Activated CD8-positive, alpha-beta memory T cell treated with anti-CD3 and anti-CD28 coated beads, Interleukin-2, amount 50 U/mL, for 1 hour (primary cell): ENCODE measurements at regions not wholly inside any gene's neighbourhood (a gene's known extent, or its start where the extent isn't known, plus 50 kb on each side); places are given as distances from the start of the nearest gene placed in this dataset.
A peak's percentile ranks its signal among the peaks of the same experiment; 100 is the strongest.
"Not testable (repeated sequence)": the region's sequence is repeated elsewhere in the genome, so short reads cannot be mapped to it uniquely, and the experiment has no call there.

ENCODE experiments used
- DNase-seq: peaks from one replicate; pipeline ENCODE4 v3.0.0-alpha.2; 2020; ENCODE audit errors: extremely low read depth

DNA sequence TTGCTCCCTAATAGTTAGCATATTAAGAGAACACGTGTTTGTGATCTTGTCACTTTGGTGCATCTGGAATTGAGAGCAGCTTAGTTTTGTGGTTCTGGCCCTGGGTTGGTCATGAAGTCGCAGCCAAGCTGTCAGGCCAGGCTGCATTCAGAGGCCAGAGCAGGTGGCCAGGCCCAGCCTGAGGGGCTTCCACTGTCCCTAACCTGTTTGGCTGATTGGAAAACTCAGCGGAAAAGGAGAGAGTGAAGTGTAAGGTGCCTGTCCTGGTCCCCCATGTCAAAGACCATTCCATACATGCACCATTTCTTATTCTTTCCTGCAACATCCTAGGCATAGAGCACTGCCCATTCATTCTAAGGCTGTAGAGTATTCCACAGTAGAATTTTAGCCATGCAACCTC is 111.5 kb upstream of the IGLL5 start:
- no peak for DNase-seq

DNA sequence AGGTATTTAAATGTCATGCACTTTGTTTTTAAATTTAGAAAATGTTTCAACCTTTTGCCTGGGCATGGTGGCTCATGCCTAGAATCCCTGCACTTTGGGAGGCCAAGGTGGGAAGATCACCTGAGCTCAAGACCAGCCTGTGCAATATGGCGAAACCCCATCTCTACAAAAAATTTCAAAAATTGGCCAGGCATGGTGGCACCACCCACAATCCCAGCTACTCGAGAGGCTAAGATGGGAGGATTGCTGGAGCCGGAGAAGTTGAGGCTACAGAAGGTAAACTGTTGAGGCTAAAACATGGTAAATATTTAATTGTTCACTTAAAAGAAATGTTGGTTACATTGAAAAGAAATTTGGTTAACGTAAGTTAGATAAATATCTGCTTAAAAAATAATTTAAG is 108.4 kb upstream of the IGLL5 start:
- DNase-seq = no peak

DNA sequence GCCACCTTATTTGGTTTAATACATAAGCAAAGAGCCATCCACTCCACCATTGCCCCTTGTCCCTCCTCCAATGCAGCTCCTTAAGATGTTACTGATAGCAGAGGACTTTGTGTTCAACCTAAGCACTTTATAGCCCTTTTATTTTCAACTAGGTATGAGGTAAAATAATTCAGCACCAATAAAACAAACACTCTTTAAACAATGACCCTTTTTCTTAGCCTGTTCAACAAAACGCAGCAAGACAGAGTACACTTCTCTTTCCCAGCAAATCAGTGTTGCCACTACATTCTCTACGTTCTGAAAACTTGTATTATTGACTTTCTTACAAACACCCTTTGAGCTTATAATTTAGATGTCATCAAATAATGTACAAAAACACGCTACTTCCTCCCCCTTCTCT is 104.0 kb upstream of the IGLL5 start:
- DNase-seq = no peak

DNA sequence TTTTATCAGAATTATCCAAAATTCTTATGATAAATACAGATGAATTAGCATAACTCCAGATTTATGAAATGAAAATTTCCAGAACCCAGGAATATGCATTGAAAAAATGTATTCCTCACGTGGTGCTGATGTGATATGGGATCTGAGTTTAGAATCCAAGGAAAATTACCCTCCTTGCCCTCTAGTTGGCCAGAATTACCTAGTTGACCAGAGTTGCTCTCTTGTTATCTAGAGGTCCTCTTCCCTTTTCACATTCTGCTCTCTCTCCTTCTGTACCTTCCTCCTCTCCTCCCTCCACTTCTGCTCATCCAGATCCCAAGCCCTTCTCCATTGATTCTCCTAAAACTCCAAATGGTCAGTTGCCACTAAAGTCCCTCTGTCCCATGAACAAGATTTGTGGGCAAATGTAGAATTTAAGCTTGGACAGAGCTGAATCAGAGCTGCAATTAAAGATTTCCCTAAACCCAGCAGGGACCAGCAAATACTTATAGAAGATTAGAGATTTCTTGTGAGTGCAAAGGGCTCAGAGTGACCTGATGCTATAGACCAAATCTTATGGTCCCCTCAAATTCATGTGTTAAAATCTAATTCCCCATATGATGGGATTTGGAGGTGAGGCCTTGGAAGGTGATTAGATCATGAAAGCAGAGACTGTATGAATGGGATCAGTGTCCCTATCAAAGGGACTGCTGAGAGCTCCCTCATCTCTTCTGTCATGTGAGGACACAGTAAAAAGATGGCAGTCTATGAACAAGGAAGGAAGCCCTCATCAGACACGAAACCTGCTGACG is 103.2 kb upstream of the IGLL5 start:
- DNase-seq = no peak

DNA sequence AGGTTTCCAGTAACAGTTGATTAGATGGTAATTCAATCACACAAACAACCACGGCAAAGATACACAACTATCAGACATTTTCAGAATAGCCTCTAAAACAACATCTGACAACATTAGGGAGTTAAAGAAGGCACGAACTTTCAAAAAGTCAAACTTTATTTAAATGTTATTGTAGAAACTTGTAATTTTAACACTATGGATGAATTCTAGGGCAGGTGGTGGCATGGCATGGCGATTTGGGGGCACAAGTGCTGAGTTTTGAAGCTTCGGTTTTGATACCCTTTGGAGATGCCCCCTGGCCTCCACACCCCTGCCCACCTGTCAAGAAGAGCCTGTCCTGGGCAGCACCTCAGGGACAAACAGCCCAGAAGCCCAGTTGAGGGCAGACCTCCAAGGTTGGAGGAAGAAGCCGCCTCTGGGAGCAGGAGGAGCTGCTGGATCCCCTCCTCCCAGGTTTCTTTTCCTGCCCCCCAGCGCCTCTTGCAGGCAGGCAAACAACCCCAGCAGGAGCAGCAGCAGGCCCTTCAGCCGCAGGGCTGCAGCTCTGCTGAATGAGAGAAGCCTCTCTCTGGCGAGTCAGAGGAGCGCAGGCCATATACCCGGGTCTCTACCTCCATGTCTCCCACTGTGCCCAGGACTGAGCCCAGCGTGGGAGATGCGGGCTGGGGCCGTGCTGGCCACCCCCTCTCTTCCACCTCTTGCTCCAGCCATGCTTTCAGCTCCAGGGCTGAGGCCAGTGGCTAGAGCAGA is 102.1 kb upstream of the IGLL5 start:
- no peak for DNase-seq

DNA sequence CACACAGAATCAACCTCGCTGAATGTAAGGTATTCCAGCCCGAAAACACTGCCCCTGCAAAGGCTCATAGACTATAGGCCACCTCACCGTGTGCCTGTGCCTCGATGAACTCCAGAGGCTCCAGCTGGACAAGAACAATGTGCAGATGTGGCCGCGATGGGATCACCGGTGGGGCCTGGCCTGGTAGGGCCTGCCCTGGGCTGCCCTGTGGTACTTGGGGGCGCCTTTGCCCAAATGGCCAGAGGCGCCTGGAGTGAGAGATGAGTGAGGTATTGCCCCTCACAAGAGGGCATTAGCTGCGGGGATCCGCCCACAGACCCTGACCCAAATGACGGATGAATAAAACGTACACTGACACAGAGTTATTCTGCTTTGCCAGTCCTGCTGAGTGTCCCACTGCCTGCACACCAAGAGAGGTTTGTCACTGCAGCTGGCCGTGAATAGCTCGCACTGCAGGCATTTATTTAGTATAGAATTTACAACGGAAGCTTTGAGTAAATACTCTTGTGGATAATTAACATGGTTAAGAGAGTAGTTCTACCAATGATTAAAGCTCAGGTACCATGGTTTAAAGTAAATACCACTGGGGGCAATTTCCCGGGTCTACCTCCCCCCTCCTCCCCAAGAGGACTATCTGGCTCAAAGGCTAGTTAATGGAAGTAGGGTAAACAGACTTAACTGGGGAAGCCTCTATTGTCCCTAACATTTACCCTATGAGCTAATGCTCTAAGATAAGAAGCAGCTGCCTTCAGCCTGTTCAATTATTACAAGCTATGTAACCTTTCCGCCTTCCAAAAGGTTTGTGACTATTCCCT is 101.1 kb upstream of the IGLL5 start:
- DNase-seq = no peak

DNA sequence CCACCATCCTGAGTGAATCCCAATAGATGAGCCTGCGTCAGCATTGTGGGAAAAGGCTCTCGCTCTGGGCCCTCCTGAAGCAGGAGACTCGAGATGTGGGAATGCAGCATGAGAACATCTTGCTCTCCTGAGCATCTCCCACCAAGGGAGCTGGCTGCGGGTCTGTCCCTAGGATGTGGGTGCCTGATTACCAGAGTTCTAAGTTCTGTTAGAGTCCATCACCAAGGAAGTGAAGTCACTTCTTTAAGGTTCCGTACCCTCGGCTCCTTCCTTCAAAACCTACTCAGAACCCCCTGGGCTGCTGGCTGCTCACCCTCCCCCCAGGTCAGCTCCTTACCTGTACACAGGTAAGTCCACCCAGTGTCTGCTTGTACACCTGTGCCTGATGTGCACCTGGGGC is 100.5 kb upstream of the IGLL5 start:
- DNase-seq = no peak

DNA sequence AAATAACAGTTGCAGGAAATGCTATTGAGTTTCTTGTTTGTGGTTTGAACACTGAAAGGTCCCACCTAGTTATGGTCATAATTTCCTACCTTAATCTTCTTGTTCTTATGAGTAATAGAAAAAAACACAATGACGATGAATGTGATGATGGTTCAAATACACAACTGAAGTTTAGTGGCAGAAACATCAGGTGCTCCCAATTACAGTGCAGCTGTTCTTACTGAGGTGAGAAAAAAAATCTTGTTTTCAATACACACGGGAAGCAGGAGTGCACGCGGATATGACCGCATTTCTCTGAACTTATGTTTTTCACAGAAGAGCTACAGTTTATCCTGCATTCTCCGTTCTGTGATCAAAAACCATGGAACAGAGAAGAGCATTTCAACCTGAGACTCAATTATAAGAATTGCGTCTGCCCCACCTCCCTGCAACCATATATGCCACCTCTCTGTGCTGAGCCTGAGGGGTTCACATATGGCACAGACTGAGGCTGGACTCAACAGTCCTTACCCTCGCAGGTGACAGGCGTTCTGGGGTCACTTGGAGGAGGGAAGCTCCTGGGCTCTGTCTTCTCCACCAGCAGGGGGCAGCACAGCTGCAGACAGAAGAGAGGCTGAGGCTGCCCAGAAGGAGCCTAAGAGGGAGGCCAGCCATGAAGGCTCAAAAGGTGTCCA is 99.7 kb upstream of the IGLL5 start:
- peak; percentile 13 for DNase-seq

DNA sequence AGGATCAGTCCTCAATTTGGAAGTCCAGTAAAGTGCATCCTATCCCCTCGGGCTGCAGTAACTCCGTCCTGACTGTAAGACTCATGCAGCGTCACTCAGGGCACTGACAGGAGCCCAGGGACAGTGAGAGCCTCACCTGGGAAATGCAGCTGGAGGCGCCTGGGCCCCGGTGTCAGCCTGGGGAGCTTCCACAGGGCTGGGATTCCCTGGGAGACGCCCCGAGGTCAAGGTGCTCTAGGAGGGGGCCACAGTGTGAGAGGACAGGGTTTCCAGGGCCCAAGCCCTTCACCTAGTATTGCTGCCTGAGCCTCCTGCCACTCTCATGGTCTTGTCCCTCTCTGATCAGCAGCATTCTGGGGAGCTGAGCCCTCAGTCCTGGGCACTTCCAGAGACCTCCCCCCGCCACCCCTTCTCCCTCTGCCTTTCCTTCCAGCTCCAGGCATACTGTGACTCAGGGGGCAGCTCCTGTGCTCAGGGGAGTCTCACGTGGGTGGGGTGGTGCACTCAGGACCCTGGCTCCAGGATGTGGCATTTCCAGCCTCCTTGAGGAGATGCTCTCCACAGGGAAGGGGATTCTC is 99.1 kb upstream of the IGLL5 start:
- no peak for DNase-seq

DNA sequence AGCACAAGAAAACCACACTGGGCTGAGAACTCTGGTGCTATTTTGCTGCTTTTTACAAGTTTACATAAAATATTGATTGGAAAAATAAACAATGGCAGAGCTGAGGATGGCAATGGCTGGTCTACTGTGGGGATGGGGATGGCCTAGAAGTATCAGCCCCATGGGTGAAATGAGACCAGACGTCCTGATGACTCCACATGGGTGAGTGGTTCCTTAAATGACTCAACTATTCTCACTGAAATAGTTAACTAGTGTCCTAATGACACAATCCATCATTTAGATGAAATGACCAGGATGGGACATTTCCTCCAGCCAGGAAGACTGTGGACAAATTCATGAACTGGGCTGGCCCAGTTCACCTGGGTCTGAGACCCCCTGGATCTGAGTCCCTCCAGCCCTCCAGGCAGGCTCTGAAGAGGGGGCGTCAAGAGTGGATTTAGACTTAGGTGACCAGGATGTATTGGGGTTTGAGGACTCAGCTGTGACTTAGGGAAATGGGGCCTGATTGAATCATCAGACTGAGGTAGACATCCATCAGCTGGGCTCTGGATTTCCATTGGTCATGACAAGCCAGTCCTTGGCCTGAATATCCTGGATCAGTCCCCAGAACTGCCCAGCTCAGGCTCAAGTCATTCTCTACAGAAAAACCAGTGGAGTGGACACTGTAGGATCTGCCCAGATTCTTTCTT is 98.2 kb upstream of the IGLL5 start:
- no peak for DNase-seq

DNA sequence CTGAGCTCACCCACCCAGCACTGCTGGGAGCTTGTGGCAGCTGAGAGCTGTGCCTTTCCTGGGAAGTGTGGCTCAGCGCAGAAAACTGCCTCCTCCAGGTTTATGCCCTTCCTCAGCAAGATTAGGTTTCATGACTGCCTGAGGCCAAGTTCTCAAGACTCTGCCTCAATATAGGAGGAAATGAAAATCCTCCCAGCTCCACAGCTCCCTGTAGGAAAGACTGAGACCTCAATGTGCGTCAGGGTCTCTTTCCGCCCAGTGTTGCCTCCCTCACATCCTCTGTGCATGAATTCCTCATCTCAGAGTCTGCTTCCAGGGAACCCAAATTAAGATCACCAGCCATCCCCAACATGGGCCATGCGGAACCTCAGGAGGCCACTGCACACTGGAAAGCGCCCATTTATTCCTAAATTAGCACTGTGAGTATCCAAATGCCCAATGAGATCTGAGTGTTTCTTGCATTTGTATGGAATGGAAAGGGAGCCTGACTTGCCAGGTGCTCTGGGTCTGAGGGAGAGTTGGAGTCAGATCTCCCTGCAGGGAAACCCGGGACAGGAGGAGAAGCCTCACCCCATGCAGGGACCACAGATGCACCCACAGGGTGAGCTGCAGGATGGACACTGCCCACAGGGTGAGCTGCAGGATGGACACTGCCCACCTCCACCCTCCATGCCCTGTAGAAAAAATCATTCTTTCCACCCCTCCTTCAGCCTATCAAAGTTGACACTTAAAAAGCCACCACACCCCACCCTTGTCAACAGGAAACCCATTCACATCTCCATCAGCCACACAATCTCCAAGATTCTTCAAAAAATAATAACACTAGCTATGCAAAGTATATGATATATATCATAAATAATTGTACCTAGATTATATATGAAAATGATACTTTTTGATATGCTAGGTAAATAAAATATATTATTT is 97.4 kb upstream of the IGLL5 start:
- DNase-seq = no peak

DNA sequence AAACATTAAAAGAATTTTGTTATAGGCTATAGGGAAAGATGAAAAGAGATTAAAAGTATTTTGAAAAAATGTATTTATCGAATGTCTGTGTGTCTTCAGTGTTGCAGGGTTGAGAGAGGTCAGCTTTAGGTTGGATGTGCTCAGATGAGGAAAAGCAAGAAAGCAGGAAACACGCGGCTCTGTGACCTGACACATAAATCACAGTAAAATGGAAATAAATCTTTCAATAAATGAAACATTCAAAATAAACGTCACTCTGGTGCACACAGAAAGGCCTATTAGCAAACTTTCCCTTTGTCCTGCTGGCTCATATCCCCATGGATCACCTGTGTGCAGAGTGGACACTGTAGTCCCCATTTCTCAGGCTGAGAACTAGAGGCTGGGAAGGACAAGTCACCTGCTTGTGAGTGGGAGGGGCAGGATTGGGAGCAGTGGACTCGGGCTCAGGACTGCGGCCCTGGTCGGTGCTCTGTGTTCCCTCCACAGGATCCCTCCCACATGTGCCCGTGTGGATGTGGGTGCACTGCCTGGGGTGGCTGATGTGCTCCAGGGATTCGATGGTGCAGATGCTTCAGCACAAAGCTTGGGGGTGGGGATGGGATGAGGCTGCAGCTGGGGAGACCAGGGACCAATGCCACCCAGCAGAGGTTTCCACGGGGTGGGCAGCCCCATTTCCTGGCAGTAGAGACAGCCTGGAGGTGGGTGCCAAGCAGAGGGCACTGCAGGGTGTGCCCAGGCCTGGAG is 96.0 kb upstream of the IGLL5 start:
- DNase-seq = no peak

DNA sequence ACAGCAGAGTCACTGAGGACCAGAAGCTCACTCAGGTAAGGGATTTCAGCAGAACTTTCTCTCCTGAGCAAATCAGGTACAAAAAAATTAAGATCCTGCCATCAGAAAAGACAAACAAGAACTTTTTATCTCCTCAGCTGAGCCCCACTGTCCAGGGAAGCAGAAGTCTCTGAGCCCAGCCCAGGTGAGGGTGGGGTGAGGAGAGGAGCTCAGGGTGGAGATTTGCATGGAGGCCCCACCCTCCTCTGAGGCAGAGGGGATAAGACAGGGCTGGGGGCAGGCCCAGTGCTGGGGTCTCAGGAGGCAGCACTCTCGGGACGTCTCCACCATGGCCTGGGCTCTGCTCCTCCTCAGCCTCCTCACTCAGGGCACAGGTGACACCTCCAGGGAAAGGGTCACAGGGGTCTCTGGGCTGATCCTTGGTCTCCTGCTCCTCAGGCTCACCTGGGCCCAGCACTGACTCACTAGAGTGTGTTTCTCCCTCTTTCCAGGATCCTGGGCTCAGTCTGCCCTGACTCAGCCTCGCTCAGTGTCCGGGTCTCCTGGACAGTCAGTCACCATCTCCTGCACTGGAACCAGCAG is 95.3 kb upstream of the IGLL5 start:
- DNase-seq = not testable (repeated sequence)

DNA sequence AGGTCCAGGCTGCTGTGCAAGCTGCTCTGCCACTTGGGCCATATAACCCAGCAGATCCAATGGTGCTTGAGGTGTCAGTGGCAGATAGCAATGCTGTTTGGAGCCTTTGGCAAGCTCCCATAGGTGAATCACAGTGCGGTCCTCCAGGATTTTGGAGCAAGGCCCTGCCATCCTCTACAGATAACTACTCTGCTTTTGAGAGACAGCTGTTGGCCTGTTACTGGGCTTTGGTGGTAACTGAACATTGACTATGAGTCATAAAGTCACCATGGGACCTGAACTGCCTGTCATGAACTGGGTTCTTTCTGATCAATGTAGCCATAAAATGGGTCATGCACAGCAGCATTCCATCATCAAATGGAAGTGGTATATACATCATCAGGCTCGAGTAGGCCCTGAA is 92.0 kb upstream of the IGLL5 start:
- not testable (repeated sequence) for DNase-seq

DNA sequence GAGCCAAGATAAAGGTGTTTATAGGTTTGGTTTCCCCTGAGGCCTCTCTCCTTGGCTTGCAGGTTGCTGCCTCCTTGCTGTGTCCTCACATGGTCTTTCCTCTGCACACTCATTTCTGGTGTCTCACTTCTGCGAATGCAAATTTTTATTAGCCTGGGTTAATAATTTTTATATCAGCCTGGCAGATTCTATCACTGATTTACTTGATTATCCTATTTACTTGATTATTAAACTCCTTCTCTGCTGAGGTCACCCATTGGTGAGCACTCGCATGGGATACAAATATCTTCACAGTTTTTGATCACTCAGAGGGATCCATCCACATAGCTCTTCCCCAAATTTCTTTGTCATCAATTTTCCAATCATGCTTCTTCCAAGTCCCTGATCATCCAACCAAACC is 90.9 kb upstream of the IGLL5 start:
- DNase-seq = no peak

DNA sequence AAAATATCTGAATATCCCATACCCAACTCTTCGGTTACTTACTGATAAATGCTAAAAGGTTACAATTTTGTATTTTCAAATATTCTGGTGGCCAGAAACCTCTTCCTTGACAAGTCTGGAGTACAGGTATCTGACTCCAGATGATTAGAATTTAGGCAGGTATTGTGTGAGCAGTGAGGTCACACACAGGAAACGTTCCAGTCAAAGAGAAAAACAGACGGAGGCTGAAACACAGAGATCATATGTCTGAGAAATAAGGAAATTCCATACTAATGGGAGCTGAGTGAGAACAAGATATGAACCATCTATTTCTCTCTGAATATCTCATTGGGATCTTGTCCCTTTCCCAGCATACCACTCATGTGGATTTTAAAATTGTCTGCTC is 89.4 kb upstream of the IGLL5 start:
- no peak for DNase-seq

DNA sequence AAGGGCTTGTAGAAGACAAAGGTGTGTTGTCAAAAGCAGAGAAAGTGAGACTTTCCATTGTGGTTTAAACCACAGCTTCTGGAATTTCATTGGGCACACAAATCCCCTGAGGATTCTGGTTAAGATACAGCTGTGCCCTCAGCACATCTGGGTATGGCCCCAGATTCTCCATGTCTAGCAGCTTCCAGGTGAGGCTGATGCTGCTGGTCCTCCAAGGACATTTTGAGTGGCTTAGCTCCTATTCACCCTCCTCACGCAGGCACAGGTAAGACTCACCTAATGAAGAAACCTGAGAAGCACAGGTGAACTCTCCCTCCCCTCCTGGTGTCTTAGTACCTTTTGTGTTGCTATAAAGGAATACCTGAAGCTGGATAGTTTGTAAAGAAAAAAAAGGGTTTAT is 88.9 kb upstream of the IGLL5 start:
- no peak for DNase-seq

DNA sequence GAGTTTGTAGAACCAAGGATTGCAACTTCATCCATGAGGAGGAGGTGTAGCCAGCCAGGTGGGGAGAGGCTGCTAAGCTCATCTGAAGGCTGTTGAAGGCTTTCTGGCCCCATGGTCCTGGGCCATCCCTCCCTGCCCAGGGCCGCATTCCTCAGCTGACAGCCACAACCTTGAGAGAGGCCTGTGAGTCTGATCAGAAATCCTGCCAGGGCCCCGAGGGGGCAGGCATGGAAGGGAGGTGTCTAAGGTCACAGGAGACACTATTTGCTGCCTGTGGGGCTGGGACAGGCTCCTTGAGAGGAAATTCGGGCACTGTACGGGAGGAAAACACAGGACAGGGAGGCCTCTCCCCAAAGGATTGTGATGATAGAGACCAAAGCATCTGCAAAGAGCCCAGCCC is 88.1 kb upstream of the IGLL5 start:
- DNase-seq = no peak

DNA sequence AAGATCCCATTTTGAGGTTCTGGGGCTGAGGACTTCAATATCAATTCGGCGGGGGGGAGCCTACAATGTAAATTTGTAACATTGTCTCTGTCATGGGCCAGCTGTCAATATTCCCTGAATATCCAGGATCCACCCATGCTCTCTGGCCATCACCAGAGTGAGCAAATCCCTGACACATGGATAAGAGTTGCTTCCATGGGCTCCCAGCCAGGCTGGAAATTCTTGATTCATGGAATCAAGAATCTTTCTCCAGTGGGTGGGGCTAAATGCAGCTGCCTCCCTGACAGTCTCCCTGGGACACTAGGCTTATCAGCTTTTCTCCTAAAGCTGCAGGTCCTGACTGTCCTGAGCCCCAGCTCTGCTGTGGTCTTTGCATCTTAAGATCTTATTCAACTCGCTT is 86.9 kb upstream of the IGLL5 start:
- DNase-seq = no peak
